A549 (cell line): ENCODE measurements at regions not wholly inside any gene's neighbourhood (a gene's known extent, or its start where the extent isn't known, plus 50 kb on each side); places are given as distances from the start of the nearest gene placed in this dataset.

Experiments
- ATAC-seq, 2 experiments: fragments of 200-7000 bp in 1 of 2; fragments of >200 bp in 1 of 2; cut with Nextera tagmentation in 1 of 2; cut with Tn5 transposase in 1 of 2; 3 replicates each; pipeline versions ENCODE4 v1.8.0 to v1.9.1; 2018 to 2020; ENCODE audit warnings: mild to moderate bottlenecking in 1 of 2, moderate library complexity in 1 of 2
- CTCF ChIA-PET: fragments of 300-600 bp; sonication (Branson Sonifier 250); formaldehyde crosslinking; extraction: SDS; loops from one replicate; lab custom pipeline; 2021; ENCODE audit warnings: antibody characterized with exemption, inconsistent platforms; lab: Yijun Ruan, JAX
- POLR2A ChIA-PET: fragments of 350-600 bp; formaldehyde crosslinking; extraction: SDS; loops from one replicate; lab custom pipeline; 2021; ENCODE audit warnings: antibody characterized with exemption, inconsistent platforms; lab: Yijun Ruan, JAX
- DNase-seq, 2 experiments: peaks; one replicate each; pipeline versions ENCODE4 v3.0.0 to v3.0.0-alpha.2; 2011 to 2016; ENCODE audit warnings: low read depth in 1 of 2, low spot score in 1 of 2
- FAIRE-seq: peaks from 2 replicates; lab custom pipeline; 2011; peaks lifted over from hg19 to GRCh38; lab: Jason Lieb, UNC
- H3K27ac ChIP-seq, 2 experiments: fragments of >200 bp; sonication (Bioruptor Twin); formaldehyde crosslinking; 3 replicates each; pipeline ENCODE4 v1.5.1; 2016 to 2017
- H3K4me1 ChIP-seq: fragments of >200 bp; sonication (Bioruptor Twin); formaldehyde crosslinking; 3 replicates; pipeline ENCODE4 v1.6.1; 2016
- H3K4me2 ChIP-seq: fragments of >200 bp; sonication (Bioruptor Twin); formaldehyde crosslinking; 3 replicates; pipeline ENCODE4 v1.6.1; 2016
- H3K4me3 ChIP-seq: fragments of >200 bp; sonication (Bioruptor Twin); formaldehyde crosslinking; 3 replicates; pipeline ENCODE4 v1.5.1; 2016
- H3K9me3 ChIP-seq: fragments of >200 bp; sonication (Bioruptor Twin); formaldehyde crosslinking; 3 replicates; pipeline ENCODE4 v1.6.1; 2016
- BHLHE40 ChIP-seq: IDR thresholded peaks from 2 replicates; pipeline ENCODE4 v1.6.1; 2012; ENCODE audit warnings: low read depth, low read length, inconsistent platforms
- CBX8 ChIP-seq: fragments of 200-600 bp; sonication (generic); IDR thresholded peaks from 2 replicates; pipeline ENCODE4 v1.6.1; 2016
- CEBPB ChIP-seq, 2 experiments: fragments of >200 bp in 1 of 2; sonication (Bioruptor Twin) in 1 of 2; formaldehyde crosslinking in 1 of 2; IDR thresholded peaks; 2 replicates each; pipeline ENCODE4 v1.6.1; 2012 to 2016
- CHD2 ChIP-seq: fragments of 150-350 bp; IDR thresholded peaks from 2 replicates; pipeline ENCODE4 v1.6.1; 2014; ENCODE audit warnings: low read length; ENCODE audit not compliant: partially characterized antibody
- EHF ChIP-seq: fragments of 250-450 bp; sonication (Bioruptor Pico); IDR thresholded peaks from 2 replicates; pipeline ENCODE4 v1.5.0; 2020; ENCODE audit warnings: mild to moderate bottlenecking
- FOSB ChIP-seq: fragments of 250-450 bp; sonication (Bioruptor Pico); IDR thresholded peaks from 2 replicates; pipeline ENCODE4 v1.5.0; 2020; ENCODE audit warnings: mild to moderate bottlenecking, moderate library complexity
- FOSL2 ChIP-seq, 2 experiments: fragments of 450-650 bp in 1 of 2; fragments of >200 bp in 1 of 2; sonication (Bioruptor Twin) in 1 of 2; formaldehyde crosslinking; IDR thresholded peaks; 2 replicates each; pipeline versions ENCODE4 v1.5.0 to v1.6.1; 2016 to 2020; ENCODE audit warnings: mild to moderate bottlenecking in 1 of 2, moderate library complexity in 1 of 2
- HOXA7 ChIP-seq: fragments of 250-450 bp; sonication (Bioruptor Pico); IDR thresholded peaks from 2 replicates; pipeline ENCODE4 v1.5.0; 2020; ENCODE audit warnings: mild to moderate bottlenecking, moderate library complexity
- HOXB13 ChIP-seq: fragments of 250-450 bp; sonication (Bioruptor Pico); IDR thresholded peaks from 2 replicates; pipeline ENCODE4 v1.5.0; 2020; ENCODE audit warnings: low read depth, mild to moderate bottlenecking, moderate library complexity
- HOXB5 ChIP-seq: fragments of 250-450 bp; sonication (Bioruptor Pico); IDR thresholded peaks from 2 replicates; pipeline ENCODE4 v1.5.0; 2020; ENCODE audit warnings: mild to moderate bottlenecking, moderate library complexity
- JUNB ChIP-seq: fragments of >200 bp; sonication (Bioruptor Twin); formaldehyde crosslinking; IDR thresholded peaks from 2 replicates; pipeline ENCODE4 v1.6.1; 2016
- KDM5A ChIP-seq: fragments of 200-600 bp; sonication (generic); IDR thresholded peaks from 2 replicates; pipeline ENCODE4 v1.6.1; 2016; ENCODE audit warnings: antibody characterized with exemption, mild to moderate bottlenecking
- MYC ChIP-seq: IDR thresholded peaks from 2 replicates; pipeline ENCODE4 v1.6.1; 2012; ENCODE audit warnings: mild to moderate bottlenecking, inconsistent platforms, low read length, improper control_type of control experiment, borderline replicate concordance
- NFE2L2 ChIP-seq: fragments of 150-350 bp; conservative IDR thresholded peaks from 2 replicates; pipeline ENCODE4 v1.6.1; 2014; ENCODE audit warnings: low read length
- NR3C1 ChIP-seq: fragments of >200 bp; sonication (Bioruptor Twin); formaldehyde crosslinking; IDR thresholded peaks from 3 replicates; pipeline ENCODE4 v1.6.1; 2017
- POLR2A ChIP-seq: IDR thresholded peaks from 2 replicates; pipeline ENCODE4 v1.6.1; 2012; ENCODE audit warnings: mild to moderate bottlenecking, low read length
- POLR2AphosphoS2 ChIP-seq: conservative IDR thresholded peaks from 2 replicates; pipeline ENCODE4 v1.6.1; 2012; ENCODE audit warnings: low read length, improper control_type of control experiment, inconsistent platforms
- RAD21 ChIP-seq, 2 experiments: fragments of >200 bp in 1 of 2; sonication (Bioruptor Twin) in 1 of 2; formaldehyde crosslinking in 1 of 2; IDR thresholded peaks in 1 of 2; conservative IDR thresholded peaks in 1 of 2; 2 replicates in 1 of 2; 3 replicates in 1 of 2; pipeline ENCODE4 v1.6.1; 2012 to 2018; ENCODE audit warnings: inconsistent platforms in 1 of 2
- RARB ChIP-seq: fragments of 250-450 bp; sonication (Bioruptor Pico); IDR thresholded peaks from 2 replicates; pipeline ENCODE4 v1.8.0; 2021; ENCODE audit warnings: mild to moderate bottlenecking, moderate library complexity
- RFX5 ChIP-seq: fragments of 450-650 bp; IDR thresholded peaks from 2 replicates; pipeline ENCODE4 v1.7.1; 2014; ENCODE audit warnings: antibody characterized with exemption, mild to moderate bottlenecking, moderate library complexity
- RNF2 ChIP-seq: fragments of 200-600 bp; sonication (generic); IDR thresholded peaks from 2 replicates; pipeline ENCODE4 v1.6.1; 2016; ENCODE audit warnings: low read depth, mild to moderate bottlenecking, antibody characterized with exemption, moderate library complexity, borderline replicate concordance
- ZC3H11A ChIP-seq: fragments of 450-650 bp; IDR thresholded peaks from 2 replicates; pipeline ENCODE4 v1.6.1; 2014; ENCODE audit warnings: antibody characterized with exemption, mild to moderate bottlenecking
- ZFP36 ChIP-seq: fragments of 450-650 bp; IDR thresholded peaks from 2 replicates; pipeline ENCODE4 v1.6.1; 2014; ENCODE audit warnings: borderline replicate concordance; ENCODE audit not compliant: partially characterized antibody
- ZSCAN20 ChIP-seq: fragments of 250-450 bp; sonication (Bioruptor Pico); IDR thresholded peaks from 2 replicates; pipeline ENCODE4 v1.8.0; 2022; ENCODE audit warnings: mild to moderate bottlenecking, moderate library complexity
- WGBS: methylation state at CpG from one replicate; pipeline ENCODE4 v1.1.6; 2017; ENCODE audit errors: missing lambda C conversion rate; 5-methylcytosine and 5-hydroxymethylcytosine counted together
- TF ChIP-seq, protein P1 (sequence below): fragments of 150-350 bp; IDR thresholded peaks from 2 replicates; pipeline ENCODE4 v1.6.1; 2014; ENCODE audit warnings: low read depth, mild to moderate bottlenecking, low read length
- TF ChIP-seq, protein P2 (sequence below): fragments of 250-450 bp; sonication (Bioruptor Pico); IDR thresholded peaks from 2 replicates; pipeline ENCODE4 v1.5.0; 2020; ENCODE audit warnings: low read depth, mild to moderate bottlenecking, moderate library complexity
- TF ChIP-seq, protein P3 (sequence below): IDR thresholded peaks from 2 replicates; pipeline ENCODE4 v1.6.1; 2012; ENCODE audit warnings: low read depth, borderline replicate concordance
- TF ChIP-seq, protein P4 (sequence below): IDR thresholded peaks from 2 replicates; pipeline ENCODE4 v1.6.1; 2012
- TF ChIP-seq, protein P5 (sequence below): fragments of >200 bp; sonication (Bioruptor Twin); formaldehyde crosslinking; IDR thresholded peaks from 3 replicates; pipeline ENCODE4 v1.6.1; 2016
- TF ChIP-seq, protein P6 (sequence below): fragments of >200 bp; sonication (Bioruptor Twin); formaldehyde crosslinking; IDR thresholded peaks from 3 replicates; pipeline ENCODE4 v1.5.1; 2016
- TF ChIP-seq, protein P7 (sequence below): IDR thresholded peaks from 2 replicates; pipeline ENCODE4 v1.6.1; 2012
- TF ChIP-seq, protein P8 (sequence below): fragments of >200 bp; sonication (Bioruptor Twin); formaldehyde crosslinking; IDR thresholded peaks from 2 replicates; pipeline ENCODE4 v1.6.1; 2016

DNA sequence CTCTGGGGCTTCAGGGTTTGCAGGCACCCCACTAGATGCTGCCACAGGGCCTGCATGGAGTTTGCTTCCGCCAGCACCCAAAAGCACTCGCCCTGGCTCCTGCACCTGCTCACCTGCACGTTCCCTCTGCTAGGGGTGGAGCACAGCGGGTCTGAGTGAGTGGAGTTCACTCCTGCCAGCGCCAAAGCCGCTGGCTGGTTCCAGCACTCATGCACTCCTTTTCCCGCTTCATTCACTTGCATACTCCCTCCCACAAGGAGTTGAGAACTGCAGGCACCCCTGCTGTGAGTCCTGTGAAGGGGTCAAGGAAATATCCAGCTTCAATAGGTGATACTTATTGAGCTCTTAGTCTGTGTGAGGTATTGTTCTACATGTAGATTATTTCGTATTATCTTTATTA is 537.5 kb downstream of the NR2F2 start (continued):
- TF ChIP-seq, protein P1, sequence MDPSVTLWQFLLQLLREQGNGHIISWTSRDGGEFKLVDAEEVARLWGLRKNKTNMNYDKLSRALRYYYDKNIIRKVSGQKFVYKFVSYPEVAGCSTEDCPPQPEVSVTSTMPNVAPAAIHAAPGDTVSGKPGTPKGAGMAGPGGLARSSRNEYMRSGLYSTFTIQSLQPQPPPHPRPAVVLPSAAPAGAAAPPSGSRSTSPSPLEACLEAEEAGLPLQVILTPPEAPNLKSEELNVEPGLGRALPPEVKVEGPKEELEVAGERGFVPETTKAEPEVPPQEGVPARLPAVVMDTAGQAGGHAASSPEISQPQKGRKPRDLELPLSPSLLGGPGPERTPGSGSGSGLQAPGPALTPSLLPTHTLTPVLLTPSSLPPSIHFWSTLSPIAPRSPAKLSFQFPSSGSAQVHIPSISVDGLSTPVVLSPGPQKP, result no peak
- TF ChIP-seq ZSCAN20 (no peak), RFX5 (no peak)
- TF ChIP-seq, protein P2, sequence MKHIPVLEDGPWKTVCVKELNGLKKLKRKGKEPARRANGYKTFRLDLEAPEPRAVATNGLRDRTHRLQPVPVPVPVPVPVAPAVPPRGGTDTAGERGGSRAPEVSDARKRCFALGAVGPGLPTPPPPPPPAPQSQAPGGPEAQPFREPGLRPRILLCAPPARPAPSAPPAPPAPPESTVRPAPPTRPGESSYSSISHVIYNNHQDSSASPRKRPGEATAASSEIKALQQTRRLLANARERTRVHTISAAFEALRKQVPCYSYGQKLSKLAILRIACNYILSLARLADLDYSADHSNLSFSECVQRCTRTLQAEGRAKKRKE (CRISPR knock-in tag), result no peak

DNA sequence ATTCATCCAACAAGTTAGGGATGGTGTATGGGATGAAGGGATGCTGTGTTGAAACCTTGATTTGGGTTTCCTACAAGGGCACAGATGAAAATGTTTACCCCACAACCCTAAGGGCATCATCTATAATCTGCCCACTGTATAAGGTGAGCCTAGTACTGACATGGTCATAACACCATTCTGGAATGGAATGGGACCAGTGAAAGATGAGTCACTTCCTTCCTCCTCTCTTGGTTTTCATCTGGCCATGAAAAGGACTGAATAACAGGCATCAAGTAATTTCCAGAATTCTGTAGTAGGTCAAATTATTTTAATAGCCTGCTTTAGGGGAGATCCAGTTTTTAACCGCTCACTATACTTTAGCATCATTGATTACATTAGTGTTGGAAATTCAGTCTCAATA is 538.6 kb downstream of the NR2F2 start:
- ChIA-PET POLR2A (no interaction called here), CTCF (no interaction called here)
- Histone ChIP-seq H3K4me3 (no peak overlapping the region), H3K4me1 (no peaks in the 10 kb centered on the region), H3K27ac (no peak overlapping the region), H3K9me3 (no peaks in the 10 kb centered on the region), H3K4me2 (no peak overlapping the region)
- DNase-seq (no peak), FAIRE-seq (no peak), ATAC-seq (no peak)
- 5% methylated on average over 1 of the region's 1 CpG for WGBS
- no peak for TF ChIP-seq JUNB
- TF ChIP-seq CHD2, result no peak
- TF ChIP-seq CEBPB (IDR thresholded peaks at IDR 0.05), result no peak
- no peak for TF ChIP-seq ZSCAN20
- TF ChIP-seq POLR2A, result no peak
- no peak for TF ChIP-seq HOXB5 (CRISPR knock-in tag)
- TF ChIP-seq, protein P3, sequence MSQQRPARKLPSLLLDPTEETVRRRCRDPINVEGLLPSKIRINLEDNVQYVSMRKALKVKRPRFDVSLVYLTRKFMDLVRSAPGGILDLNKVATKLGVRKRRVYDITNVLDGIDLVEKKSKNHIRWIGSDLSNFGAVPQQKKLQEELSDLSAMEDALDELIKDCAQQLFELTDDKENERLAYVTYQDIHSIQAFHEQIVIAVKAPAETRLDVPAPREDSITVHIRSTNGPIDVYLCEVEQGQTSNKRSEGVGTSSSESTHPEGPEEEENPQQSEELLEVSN, result no peak
- TF ChIP-seq, protein P4, sequence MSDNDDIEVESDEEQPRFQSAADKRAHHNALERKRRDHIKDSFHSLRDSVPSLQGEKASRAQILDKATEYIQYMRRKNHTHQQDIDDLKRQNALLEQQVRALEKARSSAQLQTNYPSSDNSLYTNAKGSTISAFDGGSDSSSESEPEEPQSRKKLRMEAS, result no peak
- TF ChIP-seq RFX5, result no peak
- TF ChIP-seq, protein P5, sequence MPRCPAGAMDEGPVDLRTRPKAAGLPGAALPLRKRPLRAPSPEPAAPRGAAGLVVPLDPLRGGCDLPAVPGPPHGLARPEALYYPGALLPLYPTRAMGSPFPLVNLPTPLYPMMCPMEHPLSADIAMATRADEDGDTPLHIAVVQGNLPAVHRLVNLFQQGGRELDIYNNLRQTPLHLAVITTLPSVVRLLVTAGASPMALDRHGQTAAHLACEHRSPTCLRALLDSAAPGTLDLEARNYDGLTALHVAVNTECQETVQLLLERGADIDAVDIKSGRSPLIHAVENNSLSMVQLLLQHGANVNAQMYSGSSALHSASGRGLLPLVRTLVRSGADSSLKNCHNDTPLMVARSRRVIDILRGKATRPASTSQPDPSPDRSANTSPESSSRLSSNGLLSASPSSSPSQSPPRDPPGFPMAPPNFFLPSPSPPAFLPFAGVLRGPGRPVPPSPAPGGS, result no peak
- TF ChIP-seq, protein P6, sequence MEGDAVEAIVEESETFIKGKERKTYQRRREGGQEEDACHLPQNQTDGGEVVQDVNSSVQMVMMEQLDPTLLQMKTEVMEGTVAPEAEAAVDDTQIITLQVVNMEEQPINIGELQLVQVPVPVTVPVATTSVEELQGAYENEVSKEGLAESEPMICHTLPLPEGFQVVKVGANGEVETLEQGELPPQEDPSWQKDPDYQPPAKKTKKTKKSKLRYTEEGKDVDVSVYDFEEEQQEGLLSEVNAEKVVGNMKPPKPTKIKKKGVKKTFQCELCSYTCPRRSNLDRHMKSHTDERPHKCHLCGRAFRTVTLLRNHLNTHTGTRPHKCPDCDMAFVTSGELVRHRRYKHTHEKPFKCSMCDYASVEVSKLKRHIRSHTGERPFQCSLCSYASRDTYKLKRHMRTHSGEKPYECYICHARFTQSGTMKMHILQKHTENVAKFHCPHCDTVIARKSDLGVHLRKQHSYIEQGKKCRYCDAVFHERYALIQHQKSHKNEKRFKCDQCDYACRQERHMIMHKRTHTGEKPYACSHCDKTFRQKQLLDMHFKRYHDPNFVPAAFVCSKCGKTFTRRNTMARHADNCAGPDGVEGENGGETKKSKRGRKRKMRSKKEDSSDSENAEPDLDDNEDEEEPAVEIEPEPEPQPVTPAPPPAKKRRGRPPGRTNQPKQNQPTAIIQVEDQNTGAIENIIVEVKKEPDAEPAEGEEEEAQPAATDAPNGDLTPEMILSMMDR, result no peak
- no peak for TF ChIP-seq KDM5A
- no peak for TF ChIP-seq CBX8
- no peak for TF ChIP-seq POLR2AphosphoS2
- TF ChIP-seq RAD21 (conservative IDR thresholded peaks at IDR 0.05 in 1 of 2, IDR thresholded peaks at IDR 0.05 in 1 of 2), result no peak
- no peak for TF ChIP-seq NR3C1
- TF ChIP-seq ZC3H11A, result no peak
- no peak for TF ChIP-seq FOSL2 (IDR thresholded peaks at IDR 0.05)
- TF ChIP-seq FOSL2 (CRISPR knock-in tag; IDR thresholded peaks at IDR 0.05), result no peak
- TF ChIP-seq BHLHE40, result no peak

DNA sequence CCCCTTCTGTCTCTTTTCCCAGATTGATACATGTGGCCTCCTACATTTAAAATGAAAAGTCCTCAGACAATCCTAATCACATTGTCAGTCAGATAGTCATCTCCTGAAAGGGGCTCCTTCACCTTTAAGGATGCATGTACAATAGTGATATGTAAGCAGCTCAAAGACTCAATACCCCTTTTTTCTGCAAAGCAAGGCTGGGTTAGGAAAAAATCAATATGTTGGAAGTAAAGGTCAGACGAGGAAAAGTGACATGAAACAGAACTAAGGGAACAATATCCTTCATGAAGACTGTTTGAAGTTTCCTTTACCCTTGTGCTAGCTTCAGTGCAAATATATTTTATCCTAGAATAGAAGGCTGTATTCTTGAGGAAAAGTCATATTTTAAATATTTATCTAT is 539.3 kb downstream of the NR2F2 start:
- FAIRE-seq, result no peak
- Histone ChIP-seq H3K4me1 (no peaks in the 10 kb centered on the region), H3K4me3 (no peak overlapping the region), H3K27ac (no peak overlapping the region), H3K4me2 (no peak overlapping the region), H3K9me3 (no peaks in the 10 kb centered on the region)
- POLR2A ChIA-PET, result no interaction called here
- WGBS, result 0% methylated on average over 1 of the region's 1 CpG
- DNase-seq, result no peak
- CTCF ChIA-PET, result no interaction called here
- no peak for ATAC-seq
- no peak for TF ChIP-seq RFX5
- TF ChIP-seq, protein P7, sequence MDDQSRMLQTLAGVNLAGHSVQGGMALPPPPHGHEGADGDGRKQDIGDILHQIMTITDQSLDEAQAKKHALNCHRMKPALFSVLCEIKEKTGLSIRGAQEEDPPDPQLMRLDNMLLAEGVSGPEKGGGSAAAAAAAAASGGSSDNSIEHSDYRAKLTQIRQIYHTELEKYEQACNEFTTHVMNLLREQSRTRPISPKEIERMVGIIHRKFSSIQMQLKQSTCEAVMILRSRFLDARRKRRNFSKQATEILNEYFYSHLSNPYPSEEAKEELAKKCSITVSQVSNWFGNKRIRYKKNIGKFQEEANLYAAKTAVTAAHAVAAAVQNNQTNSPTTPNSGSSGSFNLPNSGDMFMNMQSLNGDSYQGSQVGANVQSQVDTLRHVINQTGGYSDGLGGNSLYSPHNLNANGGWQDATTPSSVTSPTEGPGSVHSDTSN, result no peak
- TF ChIP-seq HOXA7 (CRISPR knock-in tag), result no peak
- no peak for TF ChIP-seq RAD21 (conservative IDR thresholded peaks at IDR 0.05 in 1 of 2, IDR thresholded peaks at IDR 0.05 in 1 of 2)
- no peak for TF ChIP-seq FOSB (CRISPR knock-in tag)
- TF ChIP-seq ZFP36, result no peak
- TF ChIP-seq EHF (CRISPR knock-in tag), result no peak
- TF ChIP-seq RNF2, result no peak
- no peak for TF ChIP-seq CBX8
- TF ChIP-seq MYC, result no peak
- no peak for TF ChIP-seq ZC3H11A
- no peak for TF ChIP-seq RARB (CRISPR knock-in tag)
- no peak for TF ChIP-seq HOXB13 (CRISPR knock-in tag)
- TF ChIP-seq NFE2L2, result no peak
- TF ChIP-seq, protein P8, sequence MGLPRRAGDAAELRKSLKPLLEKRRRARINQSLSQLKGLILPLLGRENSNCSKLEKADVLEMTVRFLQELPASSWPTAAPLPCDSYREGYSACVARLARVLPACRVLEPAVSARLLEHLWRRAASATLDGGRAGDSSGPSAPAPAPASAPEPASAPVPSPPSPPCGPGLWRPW, result no peak
